Kidney (tissue), 13 donors: ENCODE measurements at regions not wholly inside any gene's neighbourhood (a gene's known extent, or its start where the extent isn't known, plus 50 kb on each side); places are given as distances from the start of the nearest gene placed in this dataset.

Experiments used
- DNase-seq, 5 donors: peaks; one replicate each; pipeline ENCODE4 v3.0.0-alpha.2; 2013 to 2020
- FAIRE-seq: peaks from 2 replicates; lab custom pipeline; 2012; peaks lifted over from hg19 to GRCh38; lab: Jason Lieb, UNC
- H3K27ac ChIP-seq, 2 donors: one replicate each; pipeline ENCODE4 v1.7.0; 2013; ENCODE audit warnings: low read depth in 2 of 2, low read length in 2 of 2, inconsistent platforms in 1 of 2
- H3K27me3 ChIP-seq: one replicate; pipeline ENCODE4 v1.7.1; 2013; ENCODE audit warnings: low read length, inconsistent platforms; ENCODE audit not compliant: control insufficient read depth, insufficient read depth
- H3K36me3 ChIP-seq, 3 donors: one replicate each; pipeline versions ENCODE4 v1.7.0 to v1.7.1; 2013; ENCODE audit warnings: low read length in 3 of 3, control low read depth in 1 of 3, inconsistent platforms in 1 of 3; ENCODE audit not compliant: insufficient read depth in 3 of 3, control insufficient read depth in 2 of 3
- H3K4me1 ChIP-seq, 3 donors: one replicate each; pipeline versions ENCODE4 v1.7.0 to v1.7.1; 2013; ENCODE audit warnings: low read length in 3 of 3, inconsistent platforms in 1 of 3, low read depth in 1 of 3; ENCODE audit not compliant: control insufficient read depth in 2 of 3, insufficient read depth in 2 of 3
- H3K4me3 ChIP-seq, 3 donors: one replicate each; pipeline versions ENCODE4 v1.7.0 to v1.8.1; 2013; ENCODE audit warnings: low read length in 3 of 3, control low read depth in 1 of 3, inconsistent platforms in 1 of 3
- H3K9ac ChIP-seq, 3 donors: one replicate each; pipeline versions ENCODE4 v1.7.0 to v1.7.1; 2013; ENCODE audit warnings: low read length in 3 of 3, control low read depth in 1 of 3, inconsistent platforms in 1 of 3
- H3K9me3 ChIP-seq, 3 donors: one replicate each; pipeline versions ENCODE4 v1.7.0 to v1.7.1; 2013; ENCODE audit warnings: low read length in 3 of 3, control low read depth in 1 of 3, inconsistent platforms in 1 of 3; ENCODE audit not compliant: control insufficient read depth in 2 of 3, insufficient read depth in 1 of 3
- intact Hi-C: fragments of 100-400 bp; cut with DNase I; formaldehyde crosslinking; loops from one replicate; pipeline ENCODE4 v1.11.1; 2022
- TF ChIP-seq, protein P1 (sequence below): IDR thresholded peaks from 3 replicates; pipeline ENCODE4 v1.5.1; 2012; ENCODE audit warnings: mild to moderate bottlenecking, moderate library complexity, borderline replicate concordance; ENCODE audit not compliant: insufficient read depth; ENCODE audit errors: extremely low read depth
- donor health status: control.
- donor health status: control.
- donor health status: control.
- donor health status: control.
- donor health status: control.
- donor health status: DM: yes; HTN: yes; CAD: no.
- donor health status: Normal renal cell carcinoma (clear cell type).

DNA sequence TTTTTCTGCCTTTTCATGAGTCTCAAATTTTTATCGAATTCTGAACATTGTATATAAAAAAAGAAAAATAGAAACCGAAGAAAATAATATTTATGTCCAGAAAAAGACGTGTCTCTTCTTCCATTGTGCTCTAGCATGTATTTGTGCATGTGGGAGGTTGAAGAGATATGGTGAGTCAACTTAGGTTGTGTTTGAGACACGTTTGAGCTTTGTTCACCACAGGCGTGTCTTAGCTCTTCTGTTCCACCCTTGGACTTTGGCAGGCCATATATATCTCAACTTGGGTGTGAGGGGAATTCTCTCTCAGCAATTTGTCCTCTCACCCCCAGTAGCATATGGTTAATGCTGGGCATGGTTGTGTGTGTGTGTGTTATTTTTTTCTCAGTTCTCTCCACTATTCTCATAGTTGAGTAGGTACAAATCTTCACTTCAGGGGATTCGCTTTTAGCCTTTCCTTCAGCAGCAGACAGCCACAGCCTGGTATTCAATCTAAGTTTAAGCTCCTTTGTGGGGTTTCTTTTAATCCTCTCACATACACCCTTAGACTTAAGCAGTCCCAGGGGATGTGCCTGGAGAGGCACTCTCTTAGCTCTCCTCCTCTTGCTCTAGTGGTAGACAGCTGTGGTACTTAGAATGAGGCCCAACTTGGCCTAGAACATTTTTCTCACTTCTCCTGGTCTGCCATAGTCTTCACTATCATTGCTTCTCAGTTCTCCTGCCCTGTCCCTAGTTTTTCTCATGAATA is 286.5 kb upstream of the RBMS3 start:
- Histone ChIP-seq H3K9me3 (peaks cover 0 to 8% (median 0%) of the 10 kb centered on the region in 3 donors), H3K27me3 (no peaks in the 10 kb centered on the region), H3K4me1 (no peaks in the 10 kb centered on the region), H3K4me3 (no peak overlapping the region), H3K36me3 (no peaks in the 10 kb centered on the region), H3K9ac (no peak overlapping the region), H3K27ac (no peak overlapping the region)
- DNase-seq (no peak), FAIRE-seq (no peak)
- intact Hi-C loops, result no loop called here
- TF ChIP-seq, protein P1, sequence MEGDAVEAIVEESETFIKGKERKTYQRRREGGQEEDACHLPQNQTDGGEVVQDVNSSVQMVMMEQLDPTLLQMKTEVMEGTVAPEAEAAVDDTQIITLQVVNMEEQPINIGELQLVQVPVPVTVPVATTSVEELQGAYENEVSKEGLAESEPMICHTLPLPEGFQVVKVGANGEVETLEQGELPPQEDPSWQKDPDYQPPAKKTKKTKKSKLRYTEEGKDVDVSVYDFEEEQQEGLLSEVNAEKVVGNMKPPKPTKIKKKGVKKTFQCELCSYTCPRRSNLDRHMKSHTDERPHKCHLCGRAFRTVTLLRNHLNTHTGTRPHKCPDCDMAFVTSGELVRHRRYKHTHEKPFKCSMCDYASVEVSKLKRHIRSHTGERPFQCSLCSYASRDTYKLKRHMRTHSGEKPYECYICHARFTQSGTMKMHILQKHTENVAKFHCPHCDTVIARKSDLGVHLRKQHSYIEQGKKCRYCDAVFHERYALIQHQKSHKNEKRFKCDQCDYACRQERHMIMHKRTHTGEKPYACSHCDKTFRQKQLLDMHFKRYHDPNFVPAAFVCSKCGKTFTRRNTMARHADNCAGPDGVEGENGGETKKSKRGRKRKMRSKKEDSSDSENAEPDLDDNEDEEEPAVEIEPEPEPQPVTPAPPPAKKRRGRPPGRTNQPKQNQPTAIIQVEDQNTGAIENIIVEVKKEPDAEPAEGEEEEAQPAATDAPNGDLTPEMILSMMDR, result no peak

DNA sequence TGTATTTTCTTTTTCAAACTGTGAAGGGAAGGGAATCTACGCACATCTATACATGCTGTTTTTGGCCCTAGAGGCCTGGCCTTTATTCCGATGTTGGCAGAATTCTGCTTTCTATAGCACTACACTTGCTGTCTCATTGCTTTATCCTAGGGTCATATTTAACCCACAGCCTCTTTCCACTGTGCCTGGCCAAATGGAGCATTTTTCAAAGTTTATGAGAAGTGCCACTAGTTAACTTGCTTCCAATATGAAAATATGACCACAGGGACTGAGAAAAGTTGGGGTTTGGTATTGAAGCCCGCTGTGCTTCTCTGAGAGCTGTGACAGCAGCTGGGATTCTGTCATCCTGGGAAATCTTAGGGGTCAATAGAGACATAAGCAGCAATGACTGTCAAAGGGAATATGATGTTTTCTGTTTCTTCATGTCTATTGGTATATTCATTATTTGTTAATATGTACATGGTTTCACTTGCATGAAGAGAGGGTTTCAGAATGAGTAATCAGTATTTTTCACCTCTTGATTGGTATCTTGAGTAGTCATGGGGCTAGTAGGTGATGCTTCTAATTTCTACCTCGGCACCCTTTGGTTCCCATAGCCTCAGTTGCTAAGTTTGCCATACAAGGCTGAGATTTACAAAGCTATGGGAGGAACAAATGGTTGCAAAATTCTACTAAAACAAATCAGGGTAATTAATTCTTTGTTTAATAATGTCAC is 275.8 kb upstream of the RBMS3 start:
- intact Hi-C loops, result no loop called here
- Histone ChIP-seq H3K36me3 (no peaks in the 10 kb centered on the region), H3K9me3 (no peaks in the 10 kb centered on the region), H3K27ac (no peak overlapping the region), H3K4me3 (no peak overlapping the region), H3K27me3 (no peaks in the 10 kb centered on the region), H3K9ac (no peak overlapping the region), H3K4me1 (no peaks in the 10 kb centered on the region)
- TF ChIP-seq, protein P1, result no peak
- no peak for FAIRE-seq
- no peak for DNase-seq

GRCh38 chr3:29005862-29006261 is 275.0 kb upstream of the RBMS3 start:
- intact Hi-C loops, result no loop called here
- no peak for DNase-seq
- Histone ChIP-seq H3K4me1 (no peaks in the 10 kb centered on the region), H3K9ac (no peak overlapping the region), H3K9me3 (no peaks in the 10 kb centered on the region), H3K36me3 (no peaks in the 10 kb centered on the region), H3K4me3 (no peak overlapping the region), H3K27ac (no peak overlapping the region), H3K27me3 (no peaks in the 10 kb centered on the region)
- TF ChIP-seq, protein P1, result no peak
- no peak for FAIRE-seq
